ENCODE measurements at regions not wholly inside any gene's neighbourhood (a gene's known extent, or its start where the extent isn't known, plus 50 kb on each side); places are given as distances from the start of the nearest gene placed in this dataset.

- TF ChIP-seq CTCF (conservative IDR thresholded peaks at IDR 0.05; ENCODE audit: low read depth, low read length) (no peak), EZH2 (IDR thresholded peaks at IDR 0.05; ENCODE audit: low read length, unreplicated experiment) (no peak)
Observed at GRCh38 chr12:68478516-68479260, 132.0 kb upstream of the RAP1B start.
